Thyroid gland (tissue), 4 donors: ENCODE measurements at regions not wholly inside any gene's neighbourhood (a gene's known extent, or its start where the extent isn't known, plus 50 kb on each side); places are given as distances from the start of the nearest gene placed in this dataset.

Experiments
- CTCF ChIP-seq, 6 experiments: fragments of 200-600 bp in 3 of 6; fragments of 450-650 bp in 3 of 6; sonication (generic) in 3 of 6; IDR thresholded peaks; one replicate each; pipeline ENCODE4 v1.5.1; 2016 to 2019; ENCODE audit warnings: antibody characterized with exemption in 6 of 6, mild to moderate bottlenecking in 2 of 6, inconsistent platforms in 1 of 6, moderate library complexity in 1 of 6
- POLR2A ChIP-seq, 2 donors: fragments of 450-650 bp; IDR thresholded peaks; one replicate each; pipeline ENCODE4 v1.6.1; 2017; ENCODE audit warnings: antibody characterized with exemption in 2 of 2, mild to moderate bottlenecking in 2 of 2, moderate library complexity in 1 of 2

DNA sequence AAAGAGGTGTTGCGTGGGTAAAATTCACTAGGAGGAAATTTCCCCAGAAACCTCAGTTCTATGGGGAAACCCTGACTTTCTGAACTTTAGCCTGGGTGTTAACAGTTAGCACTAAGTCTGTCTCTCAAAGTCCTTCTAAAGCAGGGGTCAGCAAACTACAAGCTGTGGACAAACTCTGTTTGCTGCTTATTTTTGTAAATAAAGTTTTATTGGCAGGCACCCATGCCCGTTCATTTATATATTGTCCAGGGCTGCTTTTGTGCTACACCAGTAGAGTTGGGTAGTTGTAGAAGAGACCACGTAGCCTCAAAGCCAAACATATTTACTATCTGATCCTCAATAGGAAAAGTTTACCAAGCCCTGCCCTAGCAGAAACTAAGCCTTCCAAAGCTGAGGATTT, 159.7 kb downstream of the USP31 start:
- TF ChIP-seq CTCF (IDR thresholded peaks at IDR 0.05) (no peak), POLR2A (IDR thresholded peaks at IDR 0.05) (no peak)
